ENCODE measurements at regions not wholly inside any gene's neighbourhood (a gene's known extent, or its start where the extent isn't known, plus 50 kb on each side); places are given as distances from the start of the nearest gene placed in this dataset.
A peak's percentile ranks its signal among the peaks of the same experiment; 100 is the strongest.

GRCh38 chr7:22559829-22560489 is 60.0 kb upstream of the STEAP1B start:
- peak; percentile 99 for TF ChIP-seq CTCF (conservative IDR thresholded peaks at IDR 0.05)
- no peak for TF ChIP-seq EZH2 (IDR thresholded peaks at IDR 0.05; ENCODE audit: low read depth)
